22Rv1 (cell line): ENCODE measurements at regions not wholly inside any gene's neighbourhood (a gene's known extent, or its start where the extent isn't known, plus 50 kb on each side); places are given as distances from the start of the nearest gene placed in this dataset.

Source experiments
- H3K27ac ChIP-seq: fragments of 450-650 bp; 2 replicates; pipeline ENCODE4 v1.5.1; 2017
- CTCF ChIP-seq: fragments of 450-650 bp; IDR thresholded peaks from 2 replicates; pipeline ENCODE4 v1.5.1; 2017; ENCODE audit warnings: mild to moderate bottlenecking
- ZFX ChIP-seq: fragments of 450-650 bp; IDR thresholded peaks from 2 replicates; pipeline ENCODE4 v1.6.1; 2017; ENCODE audit warnings: antibody characterized with exemption, borderline replicate concordance

GRCh38 chr2:215736653-215737290, 276.6 kb downstream of the MREG start:
- no peak overlapping the region for H3K27ac ChIP-seq

DNA sequence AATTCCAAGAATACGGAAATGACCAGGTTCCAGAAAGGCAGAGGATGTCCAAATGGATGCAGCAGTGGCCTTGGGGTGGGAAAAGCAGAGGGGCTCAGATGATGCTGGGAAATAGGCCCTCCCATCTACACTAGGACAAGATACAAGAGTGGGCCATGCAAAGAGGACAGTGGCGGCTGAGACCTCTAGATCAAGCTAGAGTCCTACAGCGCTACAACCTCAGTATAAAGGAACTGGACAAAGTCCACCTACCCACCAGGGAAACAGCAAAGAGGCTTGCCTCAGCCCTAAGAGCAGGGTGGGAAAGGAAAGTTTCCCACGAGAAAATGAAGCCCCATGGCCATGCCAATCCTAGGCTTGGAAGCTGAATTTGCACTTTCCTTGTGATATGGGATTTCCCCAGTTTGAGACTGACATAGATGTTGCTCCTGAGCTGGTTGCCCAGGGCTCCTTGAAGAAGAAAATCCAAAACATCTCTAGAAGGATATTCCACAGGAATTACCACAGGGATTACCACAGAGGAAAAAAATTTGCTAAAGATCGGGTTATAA, 282.2 kb downstream of the MREG start:
- H3K27ac ChIP-seq: no peak overlapping the region

More at GRCh38 chr2:215736653-215737290, 276.6 kb downstream of the MREG start:
- TF ChIP-seq ZFX: no peak

DNA sequence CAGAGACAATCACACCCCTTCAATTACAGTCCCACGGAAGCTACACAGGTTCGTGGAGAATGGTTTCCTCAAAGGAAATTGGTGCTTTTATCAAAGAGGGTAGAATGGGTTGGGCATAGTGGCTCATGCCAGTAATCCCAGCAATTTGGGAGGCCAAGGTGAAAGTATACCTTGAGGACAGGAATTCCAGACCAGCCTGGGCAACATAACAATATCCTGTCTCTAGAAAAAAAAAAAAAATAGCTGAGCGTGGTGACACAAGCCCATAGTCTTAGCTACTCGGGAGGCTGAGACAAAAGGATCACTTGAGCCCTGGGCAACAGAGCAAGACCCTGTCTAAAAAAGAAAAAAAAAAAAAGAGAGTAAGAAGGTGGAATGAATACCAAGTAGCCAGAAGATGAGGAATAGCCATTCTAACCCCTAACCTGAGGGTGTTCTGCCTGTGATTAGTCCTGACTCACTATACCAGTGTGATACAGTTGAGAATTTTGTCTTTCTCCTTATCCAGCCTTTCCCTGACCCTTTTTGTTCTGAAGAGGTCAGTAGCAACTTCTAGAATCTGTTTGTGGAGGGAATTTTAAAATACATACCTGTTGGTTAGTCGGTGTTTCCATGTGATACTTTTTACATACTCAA, 283.2 kb downstream of the MREG start:
- TF ChIP-seq ZFX (no peak), CTCF (no peak)

More for the DNA sequence above, 282.2 kb downstream of the MREG start:
- TF ChIP-seq ZFX (no peak), CTCF (no peak)

DNA sequence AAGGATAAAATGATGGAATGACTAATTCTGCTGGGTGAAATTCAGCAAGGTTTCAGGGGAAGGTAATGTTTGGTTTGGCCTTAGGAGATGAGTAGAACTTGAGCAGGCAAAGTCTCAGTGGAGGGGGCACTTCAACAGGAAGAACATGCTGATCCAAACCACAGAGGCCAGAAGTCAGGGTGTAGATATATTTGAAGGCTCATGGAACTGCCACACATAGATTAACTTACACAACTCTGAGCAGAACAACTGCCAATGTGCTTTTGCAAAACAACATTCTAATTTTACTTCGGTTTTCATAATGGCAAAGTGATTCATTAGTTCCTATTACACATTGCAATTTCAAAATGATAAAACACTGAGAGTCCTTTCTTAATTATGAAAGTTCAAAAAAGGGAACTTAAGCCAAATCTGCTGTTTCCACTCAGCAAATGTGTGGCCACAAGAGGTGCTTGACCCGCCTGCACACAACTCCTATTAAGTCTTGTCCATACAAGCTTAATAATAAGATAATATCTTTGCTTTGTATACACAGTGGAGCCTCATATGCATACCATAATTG, 284.8 kb downstream of the MREG start:
- no peak overlapping the region for H3K27ac ChIP-seq
- TF ChIP-seq ZFX (no peak), CTCF (no peak)

More for the DNA sequence above, 283.2 kb downstream of the MREG start:
- H3K27ac ChIP-seq: no peak overlapping the region

DNA sequence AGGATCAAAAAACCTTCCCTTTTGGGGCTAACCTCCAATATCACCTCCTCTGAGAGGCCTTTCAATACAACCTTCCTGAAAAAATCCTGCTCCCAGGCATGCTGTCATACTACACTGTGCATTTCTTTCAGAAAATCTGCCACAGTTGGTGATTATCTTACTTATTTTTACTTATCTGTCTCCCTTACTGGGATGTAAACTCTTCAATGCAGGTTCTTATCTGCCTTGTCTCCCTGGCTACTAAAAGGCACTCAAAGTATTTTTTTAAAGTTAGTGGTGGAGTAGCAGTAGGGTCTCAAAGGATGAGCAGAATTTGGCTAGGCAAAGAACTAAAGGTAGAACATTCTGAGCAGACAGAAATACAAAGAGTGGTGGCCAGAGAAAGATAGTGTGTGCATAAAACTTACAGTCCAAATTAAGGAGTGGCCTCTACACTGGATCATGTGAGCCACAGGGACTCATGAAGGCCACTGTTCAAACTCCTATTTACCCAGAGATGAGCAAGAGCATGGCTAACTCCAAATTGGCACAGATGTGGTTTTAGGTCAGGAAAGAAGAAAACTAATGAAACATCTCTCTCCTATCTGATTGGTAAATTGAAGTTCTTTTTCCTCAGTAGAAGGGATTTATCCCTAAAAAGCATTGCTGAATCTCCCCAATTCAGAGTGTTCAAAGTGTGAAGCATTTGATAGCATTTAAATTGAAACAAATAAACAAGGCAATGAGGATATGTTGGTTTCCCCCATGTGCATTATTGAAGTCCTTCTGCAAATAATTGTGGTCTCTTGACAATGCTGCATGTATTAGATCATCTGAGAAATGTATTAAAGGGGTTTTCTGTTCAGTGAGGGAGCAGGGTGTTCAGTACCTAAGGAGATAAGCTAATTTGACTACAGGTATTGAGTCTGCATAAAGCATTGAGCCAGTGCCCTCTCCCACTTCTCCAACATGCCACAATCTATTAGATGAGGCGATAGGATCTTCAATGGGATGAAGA, 285.5 kb downstream of the MREG start:
- TF ChIP-seq ZFX: no peak
- no peak for TF ChIP-seq CTCF
- no peak overlapping the region for H3K27ac ChIP-seq

GRCh38 chr2:215726070-215726469, 287.3 kb downstream of the MREG start:
- no peak overlapping the region for H3K27ac ChIP-seq
- TF ChIP-seq CTCF (no peak), ZFX (no peak)

GRCh38 chr2:215724146-215724545, 288.3 kb upstream of the FN1 start:
- no peak overlapping the region for H3K27ac ChIP-seq

More at GRCh38 chr2:215724146-215724545, 288.3 kb upstream of the FN1 start:
- TF ChIP-seq ZFX (no peak), CTCF (no peak)
